HG03196 (cell line): ENCODE measurements at regions not wholly inside any gene's neighbourhood (a gene's known extent, or its start where the extent isn't known, plus 50 kb on each side); places are given as distances from the start of the nearest gene placed in this dataset.
"Not testable (repeated sequence)": the region's sequence is repeated elsewhere in the genome, so short reads cannot be mapped to it uniquely, and the experiment has no call there.

ENCODE experiments used
- ATAC-seq: cut with Tn5 transposase; IDR thresholded peaks from one replicate; pipeline ENCODE4 v1.9.1; 2021; ENCODE audit not compliant: unreplicated experiment

GRCh38 chr2:204407204-204408014, 137.9 kb upstream of the PARD3B start:
- ATAC-seq, result no peak

GRCh38 chr2:204412782-204413181, 132.5 kb upstream of the PARD3B start:
- not testable (repeated sequence) for ATAC-seq

- no peak for ATAC-seq
These were observed 129.7 kb upstream of the PARD3B start for GRCh38 chr2:204415406-204416181.

GRCh38 chr2:204416236-204416635, 129.0 kb upstream of the PARD3B start:
- no peak for ATAC-seq

GRCh38 chr2:204425821-204426220, 119.5 kb upstream of the PARD3B start:
- no peak for ATAC-seq

GRCh38 chr2:204428675-204429074, 116.6 kb upstream of the PARD3B start:
- no peak for ATAC-seq

GRCh38 chr2:204431529-204431928, 113.7 kb upstream of the PARD3B start:
- ATAC-seq, result no peak

GRCh38 chr2:204432196-204432595, 113.1 kb upstream of the PARD3B start:
- ATAC-seq, result no peak

- ATAC-seq, result no peak
These were observed 110.4 kb upstream of the PARD3B start for GRCh38 chr2:204434660-204435462.

GRCh38 chr2:204436230-204436629, 109.0 kb upstream of the PARD3B start:
- ATAC-seq, result no peak

GRCh38 chr2:204437408-204437807, 107.9 kb upstream of the PARD3B start:
- ATAC-seq, result no peak

- no peak for ATAC-seq
These were observed 107.2 kb upstream of the PARD3B start for GRCh38 chr2:204437815-204438756.

GRCh38 chr2:204441316-204441715, 104.0 kb upstream of the PARD3B start:
- ATAC-seq, result no peak

- ATAC-seq, result no peak
These were observed 100.1 kb upstream of the PARD3B start for GRCh38 chr2:204445149-204445548.

GRCh38 chr2:204447722-204448121, 97.6 kb upstream of the PARD3B start:
- no peak for ATAC-seq

GRCh38 chr2:204449977-204450376, 95.3 kb upstream of the PARD3B start:
- ATAC-seq, result no peak

- ATAC-seq, result no peak
These were observed 93.5 kb upstream of the PARD3B start for GRCh38 chr2:204451766-204452165.

GRCh38 chr2:204452464-204453023, 92.7 kb upstream of the PARD3B start:
- ATAC-seq, result no peak

- ATAC-seq, result no peak
These were observed 91.5 kb upstream of the PARD3B start for GRCh38 chr2:204453730-204454167.
